ENCODE measurements at regions not wholly inside any gene's neighbourhood (a gene's known extent, or its start where the extent isn't known, plus 50 kb on each side); places are given as distances from the start of the nearest gene placed in this dataset.

GRCh38 chr17:71170070-71170469 lies 950.8 kb upstream of the SOX9 start:
- TF ChIP-seq CTCF (conservative IDR thresholded peaks at IDR 0.05; ENCODE audit: low read depth, low read length) (no peak), POLR2A (IDR thresholded peaks at IDR 0.05; ENCODE audit: low read depth, low read length) (no peak), FOS (IDR thresholded peaks at IDR 0.05; ENCODE audit: low read depth, low read length) (no peak), RFX5 (IDR thresholded peaks at IDR 0.05; ENCODE audit: low read depth, low read length) (no peak)

Measured in IMR-90 (cell line).